RWPE1 (cell line): ENCODE measurements at regions not wholly inside any gene's neighbourhood (a gene's known extent, or its start where the extent isn't known, plus 50 kb on each side); places are given as distances from the start of the nearest gene placed in this dataset.
A peak's percentile ranks its signal among the peaks of the same experiment; 100 is the strongest.

Source experiments
- CTCF ChIA-PET: fragments of 350-600 bp; sonication (Branson Sonifier 250); formaldehyde crosslinking; extraction: SDS; loops from one replicate; lab custom pipeline; 2021; lab: Yijun Ruan, JAX
- POLR2A ChIA-PET: fragments of 400-600 bp; formaldehyde crosslinking; extraction: SDS; loops from one replicate; lab custom pipeline; 2020; ENCODE audit warnings: antibody characterized with exemption; ENCODE audit not compliant: low non-redundant PET; lab: Yijun Ruan, JAX
- DNase-seq: peaks from one replicate; pipeline ENCODE4 v3.0.0; 2012; ENCODE audit warnings: low spot score
- H3K27ac ChIP-seq: fragments of 450-650 bp; 2 replicates; pipeline ENCODE4 v1.5.1; 2017
- CTCF ChIP-seq: fragments of 450-650 bp; conservative IDR thresholded peaks from 2 replicates; pipeline ENCODE4 v1.5.1; 2017; ENCODE audit warnings: low read depth, mild to moderate bottlenecking

- ChIA-PET CTCF (no interaction called here), POLR2A (no interaction called here)
- TF ChIP-seq CTCF: no peak
- no peak overlapping the region for H3K27ac ChIP-seq
- no peak for DNase-seq
These were observed 1009.7 kb upstream of the GJE1 start for GRCh38 chr6:141123049-141123448.

GRCh38 chr6:141118991-141119390, 1013.7 kb upstream of the GJE1 start:
- no peak for DNase-seq
- POLR2A ChIA-PET: no interaction called here
- no peak overlapping the region for H3K27ac ChIP-seq
- CTCF ChIA-PET: no interaction called here
- no peak for TF ChIP-seq CTCF

- DNase-seq: no peak
- no peak for TF ChIP-seq CTCF
- CTCF ChIA-PET: no interaction called here
- POLR2A ChIA-PET: no interaction called here
- no peak overlapping the region for H3K27ac ChIP-seq
These were observed 1014.9 kb upstream of the GJE1 start for GRCh38 chr6:141117874-141118273.

DNA sequence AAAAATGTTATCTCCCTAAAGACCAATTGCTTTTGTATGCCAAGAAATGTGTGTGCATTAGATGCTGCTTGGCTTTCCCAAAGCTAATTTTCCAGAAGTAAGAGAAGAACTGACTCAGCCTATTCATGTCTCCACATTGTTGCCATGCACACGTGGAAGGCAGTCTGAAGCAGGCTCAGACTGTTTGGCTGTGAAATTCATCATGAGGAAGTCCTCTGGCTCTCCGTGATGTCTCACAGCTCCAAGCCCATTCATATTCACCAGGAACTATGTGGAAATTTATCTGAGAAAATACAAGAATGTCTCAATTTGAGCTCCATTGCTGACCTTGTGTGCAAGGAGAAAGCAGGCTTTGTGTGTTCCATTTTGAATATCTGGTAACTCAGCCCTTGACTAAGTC, 1022.2 kb upstream of the GJE1 start:
- no peak overlapping the region for H3K27ac ChIP-seq
- ChIA-PET POLR2A (no interaction called here), CTCF (no interaction called here)
- no peak for DNase-seq
- no peak for TF ChIP-seq CTCF

DNA sequence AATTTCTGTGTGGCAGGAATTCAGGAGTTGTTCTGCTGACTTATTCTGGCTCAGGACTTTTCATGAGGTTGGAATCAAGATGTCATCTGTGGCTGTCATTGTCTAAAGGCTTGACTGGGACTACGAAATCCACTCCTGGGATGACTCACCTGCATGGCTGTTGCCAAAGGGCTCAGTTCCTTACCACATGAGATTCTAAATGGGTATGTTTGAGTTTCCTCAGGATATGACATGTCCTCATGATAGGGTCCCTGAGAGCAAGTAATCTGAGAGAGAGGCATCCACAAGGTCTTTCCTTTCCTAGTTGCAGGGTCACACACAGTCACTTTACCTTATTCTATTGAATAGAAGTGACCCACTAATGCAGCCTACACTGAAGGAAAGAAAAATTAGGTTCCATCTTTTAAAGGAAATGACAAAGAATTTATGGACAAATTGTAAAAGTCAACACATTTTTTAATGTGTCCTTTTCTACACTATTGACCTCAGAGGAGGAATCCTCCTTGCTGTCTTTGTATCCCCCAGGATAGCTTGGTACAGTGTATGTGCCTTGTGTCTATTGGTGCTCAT, 1025.0 kb upstream of the GJE1 start:
- CTCF ChIA-PET: no interaction called here

GRCh38 chr6:141105481-141105880, 1027.2 kb upstream of the GJE1 start:
- no peak for DNase-seq
- no peak overlapping the region for H3K27ac ChIP-seq
- no peak for TF ChIP-seq CTCF
- ChIA-PET POLR2A (no interaction called here), CTCF (interaction anchor here (0.6 kb wide), 1 partner anchor 148 kb away, joined by 3 read pairs; no protein-coding TSS in a partner anchor)

More for the DNA sequence above, 1025.0 kb upstream of the GJE1 start:
- no peak for TF ChIP-seq CTCF
- POLR2A ChIA-PET: no interaction called here
- DNase-seq: peak; percentile 38
- H3K27ac ChIP-seq: no peak overlapping the region
